Aorta (tissue), 5 donors: ENCODE measurements at regions not wholly inside any gene's neighbourhood (a gene's known extent, or its start where the extent isn't known, plus 50 kb on each side); places are given as distances from the start of the nearest gene placed in this dataset.

Source experiments
- ATAC-seq: fragments of 200-7000 bp; cut with Tn5 transposase; one replicate; pipeline ENCODE4 v1.9.1; 2022; ENCODE audit warnings: moderate library complexity; ENCODE audit not compliant: low FRiP score
- DNase-seq, 2 donors: peaks; one replicate each; pipeline ENCODE4 v3.0.0-alpha.2; 2020
- H3K27ac ChIP-seq, 2 donors: one replicate each; pipeline ENCODE4 v1.5.1; 2013; ENCODE audit warnings: low read length in 2 of 2, mild to moderate bottlenecking in 2 of 2, moderate library complexity in 2 of 2, control low read depth in 1 of 2, inconsistent platforms in 1 of 2, low read depth in 1 of 2
- H3K27me3 ChIP-seq, 2 donors: one replicate each; pipeline ENCODE4 v1.6.1; 2013; ENCODE audit warnings: control low read depth in 1 of 2, low read length in 1 of 2, mild to moderate bottlenecking in 1 of 2, moderate library complexity in 1 of 2; ENCODE audit not compliant: insufficient read depth in 2 of 2, control insufficient read depth in 1 of 2
- H3K36me3 ChIP-seq, 2 donors: one replicate each; pipeline ENCODE4 v1.6.1; 2013; ENCODE audit warnings: control low read depth in 1 of 2, low read length in 1 of 2, mild to moderate bottlenecking in 1 of 2; ENCODE audit not compliant: insufficient read depth in 2 of 2, control insufficient read depth in 1 of 2
- H3K4me1 ChIP-seq, 2 donors: one replicate each; pipeline ENCODE4 v1.6.1; 2013; ENCODE audit warnings: low read length in 2 of 2, control low read depth in 1 of 2, mild to moderate bottlenecking in 1 of 2, moderate library complexity in 1 of 2; ENCODE audit not compliant: insufficient read depth in 2 of 2, control insufficient read depth in 1 of 2
- H3K4me3 ChIP-seq, 2 donors: one replicate each; pipeline ENCODE4 v1.5.1; 2013; ENCODE audit warnings: low read length in 2 of 2, control low read depth in 1 of 2, mild to moderate bottlenecking in 1 of 2
- H3K9me3 ChIP-seq: one replicate; pipeline ENCODE4 v1.6.1; 2013; ENCODE audit warnings: mild to moderate bottlenecking, low read length; ENCODE audit not compliant: control insufficient read depth
- WGBS, 2 donors: extraction: QIAGEN DNeasy Blood & Tissue Kit; methylation state at CpG; one replicate each; pipeline ENCODE4 v1.1.7; 2013; 5-methylcytosine and 5-hydroxymethylcytosine counted together
- intact Hi-C, 2 donors: fragments of 100-400 bp; cut with DNase I; formaldehyde crosslinking; loops; one replicate each; pipeline versions ENCODE4 v1.14.2 to v1.15.0; 2022
- donor health status: healthy with polysubstance abuse.
- donor health status: Bipolar disorder and iron deficiency.
- donor health status: DM: no; HTN: no; CAD: no.
- donor health status: DM: no; HTN: no; CAD: no.
- donor health status: DM: yes; HTN: yes; CAD: no.

- no peak overlapping the region for H3K4me3 ChIP-seq
- WGBS, 2 donors, result 96 to 97% methylated on average over 1 of the region's 1 CpG
- intact Hi-C loops, result loop anchor here (5.0 to 10.0 kb wide), 3 partner anchors 123 to 264 kb away; partner anchors contain the start of gene S1PR3 (in 1 of the 2)
- H3K27ac ChIP-seq, result no peak overlapping the region
- H3K4me1 ChIP-seq, result peaks cover 0 to 6% of the 10 kb centered on the region in 2 donors
- H3K36me3 ChIP-seq, result no peaks in the 10 kb centered on the region
- no peaks in the 10 kb centered on the region for H3K27me3 ChIP-seq
- ATAC-seq (no peak), DNase-seq (no peak)
- H3K9me3 ChIP-seq, result no peaks in the 10 kb centered on the region
These were observed 195.8 kb downstream of the NXNL2 start for GRCh38 chr9:88730780-88731179.

GRCh38 chr9:88732128-88732527, 197.2 kb downstream of the NXNL2 start:
- peak; percentile 56 for ATAC-seq
- H3K4me1 ChIP-seq, result peaks cover 0 to 6% of the 10 kb centered on the region in 2 donors
- H3K4me3 ChIP-seq, result no peak overlapping the region
- no peaks in the 10 kb centered on the region for H3K36me3 ChIP-seq
- no peak for DNase-seq
- no peaks in the 10 kb centered on the region for H3K27me3 ChIP-seq
- no peak overlapping the region for H3K27ac ChIP-seq
- intact Hi-C loops, result loop anchor here (5.0 to 10.0 kb wide), 3 partner anchors 125 to 263 kb away; partner anchors contain the start of gene S1PR3 (in 1 of the 2)
- no peaks in the 10 kb centered on the region for H3K9me3 ChIP-seq
- WGBS, 2 donors, result 49 to 60% methylated on average over 4 of the region's 4 CpGs

GRCh38 chr9:88733651-88734421, 198.9 kb downstream of the NXNL2 start:
- peak; percentile 50 for ATAC-seq
- Histone ChIP-seq H3K36me3 (no peaks in the 10 kb centered on the region), H3K4me1 (peaks cover 0 to 6% of the 10 kb centered on the region in 2 donors), H3K4me3 (no peak overlapping the region), H3K9me3 (no peaks in the 10 kb centered on the region), H3K27me3 (no peaks in the 10 kb centered on the region), H3K27ac (no peak overlapping the region)
- intact Hi-C loops, result loop anchor here (5.0 to 10.0 kb wide), 3 partner anchors 127 to 261 kb away; partner anchors contain the start of gene S1PR3 (in 1 of the 2)
- peak; percentile 59 to 86 for DNase-seq
- WGBS, 2 donors, result 25 to 32% methylated on average over 8 of the region's 8 CpGs

GRCh38 chr9:88734527-88734926, 199.5 kb downstream of the NXNL2 start:
- H3K4me1 ChIP-seq, result peaks cover 0 to 6% of the 10 kb centered on the region in 2 donors
- H3K9me3 ChIP-seq, result no peaks in the 10 kb centered on the region
- ATAC-seq (no peak), DNase-seq (no peak)
- H3K27ac ChIP-seq, result no peak overlapping the region
- intact Hi-C loops, result loop anchor here (5.0 to 10.0 kb wide), 3 partner anchors 127 to 260 kb away; partner anchors contain the start of gene S1PR3 (in 1 of the 2)
- no peaks in the 10 kb centered on the region for H3K36me3 ChIP-seq
- H3K4me3 ChIP-seq, result no peak overlapping the region
- H3K27me3 ChIP-seq, result no peaks in the 10 kb centered on the region

GRCh38 chr9:88736136-88736637, 201.2 kb downstream of the NXNL2 start:
- 39 to 42% methylated on average over 1 of the region's 1 CpG for WGBS, 2 donors
- intact Hi-C loops, result loop anchor here in 1 of 2 donors (10.0 kb wide), 2 partner anchors 131 to 259 kb away; partner anchors contain the start of gene S1PR3

GRCh38 chr9:88737031-88737430, 202.1 kb downstream of the NXNL2 start:
- H3K4me3 ChIP-seq, result no peak overlapping the region
- ATAC-seq (no peak), DNase-seq (no peak)
- peaks cover 0 to 6% of the 10 kb centered on the region in 2 donors for H3K4me1 ChIP-seq
- intact Hi-C loops, result loop anchor here in 1 of 2 donors (10.0 kb wide), 2 partner anchors 132 to 258 kb away; partner anchors contain the start of gene S1PR3
- H3K27ac ChIP-seq, result no peak overlapping the region
- no peaks in the 10 kb centered on the region for H3K9me3 ChIP-seq
- 82 to 83% methylated on average over 4 of the region's 4 CpGs for WGBS, 2 donors
- no peaks in the 10 kb centered on the region for H3K27me3 ChIP-seq
- H3K36me3 ChIP-seq, result no peaks in the 10 kb centered on the region

More at GRCh38 chr9:88736136-88736637, 201.2 kb downstream of the NXNL2 start:
- no peaks in the 10 kb centered on the region for H3K36me3 ChIP-seq
- ATAC-seq (no peak), DNase-seq (no peak)
- H3K27ac ChIP-seq, result no peak overlapping the region
- H3K4me3 ChIP-seq, result no peak overlapping the region
- no peaks in the 10 kb centered on the region for H3K9me3 ChIP-seq
- peaks cover 0 to 6% of the 10 kb centered on the region in 2 donors for H3K4me1 ChIP-seq
- H3K27me3 ChIP-seq, result no peaks in the 10 kb centered on the region

- Histone ChIP-seq H3K9me3 (no peaks in the 10 kb centered on the region), H3K4me1 (peaks cover 0 to 6% of the 10 kb centered on the region in 2 donors), H3K27ac (no peak overlapping the region), H3K27me3 (no peaks in the 10 kb centered on the region), H3K36me3 (no peaks in the 10 kb centered on the region), H3K4me3 (no peak overlapping the region)
- intact Hi-C loops, result loop anchor here in 1 of 2 donors (10.0 kb wide), 2 partner anchors 133 to 257 kb away; partner anchors contain the start of gene S1PR3
- WGBS, 2 donors, result 82% methylated on average over 9 of the region's 9 CpGs
- no peak for ATAC-seq
- no peak for DNase-seq
These were observed 202.9 kb downstream of the NXNL2 start for GRCh38 chr9:88737876-88738275.

- Histone ChIP-seq H3K4me3 (no peak overlapping the region), H3K36me3 (no peaks in the 10 kb centered on the region), H3K9me3 (no peaks in the 10 kb centered on the region), H3K27ac (no peak overlapping the region), H3K4me1 (peaks cover 0 to 4% of the 10 kb centered on the region in 2 donors), H3K27me3 (no peaks in the 10 kb centered on the region)
- intact Hi-C loops, result loop anchor here in 1 of 2 donors (10.0 kb wide), 2 partner anchors 134 to 256 kb away; partner anchors contain the start of gene S1PR3
- DNase-seq (no peak), ATAC-seq (no peak)
- WGBS, 2 donors, result 75 to 79% methylated on average over 3 of the region's 3 CpGs
These were observed 203.7 kb downstream of the NXNL2 start for GRCh38 chr9:88738709-88739108.
